ENCODE measurements at regions not wholly inside any gene's neighbourhood (a gene's known extent, or its start where the extent isn't known, plus 50 kb on each side); places are given as distances from the start of the nearest gene placed in this dataset.

GRCh38 chr4:38373375-38373774 lies 290.6 kb upstream of the KLF3 start:
- Histone ChIP-seq H3K4me3 (no peak overlapping the region), H3K27me3 (no peaks in the 10 kb centered on the region), H3K9me3 (no peaks in the 10 kb centered on the region), H3K4me1 (no peaks in the 10 kb centered on the region), H3K27ac (no peak overlapping the region), H3K36me3 (no peaks in the 10 kb centered on the region), H3K9ac (ENCODE audit: low read depth in 2 of 2, low read length in 2 of 2) (no peak overlapping the region)
- no peak for TF ChIP-seq CTCF (IDR thresholded peaks at IDR 0.05)
- intact Hi-C loops (cut with DNase I), result no loop called here
- DNase-seq, result no peak

GRCh38 chr4:38377195-38377594 lies 286.8 kb upstream of the KLF3 start:
- DNase-seq, result no peak
- Histone ChIP-seq H3K27ac (no peak overlapping the region), H3K27me3 (no peaks in the 10 kb centered on the region), H3K4me3 (no peak overlapping the region), H3K36me3 (no peaks in the 10 kb centered on the region), H3K9ac (ENCODE audit: low read depth in 2 of 2, low read length in 2 of 2) (no peak overlapping the region), H3K4me1 (no peaks in the 10 kb centered on the region), H3K9me3 (no peaks in the 10 kb centered on the region)
- intact Hi-C loops (cut with DNase I), result no loop called here
- TF ChIP-seq CTCF (IDR thresholded peaks at IDR 0.05), result no peak

- H3K36me3 ChIP-seq, result no peaks in the 10 kb centered on the region
Observed at GRCh38 chr4:38378478-38378877, 285.5 kb upstream of the KLF3 start.

GRCh38 chr4:38381788-38382187 lies 282.2 kb upstream of the KLF3 start:
- peak; percentile 29 for DNase-seq
- no peak overlapping the region for H3K4me3 ChIP-seq
- no peak overlapping the region for H3K27ac ChIP-seq
- peaks cover 3% of the 10 kb centered on the region for H3K4me1 ChIP-seq
- no peak overlapping the region for H3K9ac ChIP-seq (ENCODE audit: low read depth in 2 of 2, low read length in 2 of 2)
- no peak for TF ChIP-seq CTCF (IDR thresholded peaks at IDR 0.05)
- no peaks in the 10 kb centered on the region for H3K9me3 ChIP-seq
- H3K27me3 ChIP-seq, result no peaks in the 10 kb centered on the region
- no peaks in the 10 kb centered on the region for H3K36me3 ChIP-seq
- intact Hi-C loops (cut with DNase I), result no loop called here

More at GRCh38 chr4:38378478-38378877, 285.5 kb upstream of the KLF3 start:
- intact Hi-C loops (cut with DNase I), result no loop called here
- Histone ChIP-seq H3K9ac (ENCODE audit: low read depth in 2 of 2, low read length in 2 of 2) (no peak overlapping the region), H3K27ac (no peak overlapping the region), H3K27me3 (no peaks in the 10 kb centered on the region), H3K4me3 (no peak overlapping the region), H3K9me3 (no peaks in the 10 kb centered on the region), H3K4me1 (no peaks in the 10 kb centered on the region)
- DNase-seq, result no peak
- no peak for TF ChIP-seq CTCF (IDR thresholded peaks at IDR 0.05)

- Histone ChIP-seq H3K4me1 (peaks cover 7% of the 10 kb centered on the region), H3K27ac (no peak overlapping the region), H3K36me3 (no peaks in the 10 kb centered on the region), H3K9me3 (no peaks in the 10 kb centered on the region), H3K9ac (ENCODE audit: low read depth in 2 of 2, low read length in 2 of 2) (no peak overlapping the region), H3K27me3 (no peaks in the 10 kb centered on the region), H3K4me3 (no peak overlapping the region)
- intact Hi-C loops (cut with DNase I), result no loop called here
- TF ChIP-seq CTCF (IDR thresholded peaks at IDR 0.05), result no peak
- no peak for DNase-seq
Observed at GRCh38 chr4:38382520-38382919, 281.5 kb upstream of the KLF3 start.

GRCh38 chr4:38383646-38384121 lies 280.3 kb upstream of the KLF3 start:
- H3K4me3 ChIP-seq, result no peak overlapping the region
- no peaks in the 10 kb centered on the region for H3K27me3 ChIP-seq
- intact Hi-C loops (cut with DNase I), result no loop called here
- H3K4me1 ChIP-seq, result peaks cover 8% of the 10 kb centered on the region
- H3K36me3 ChIP-seq, result no peaks in the 10 kb centered on the region
- no peak overlapping the region for H3K27ac ChIP-seq
- no peak for DNase-seq
- H3K9me3 ChIP-seq, result no peaks in the 10 kb centered on the region
- no peak overlapping the region for H3K9ac ChIP-seq (ENCODE audit: low read depth in 2 of 2, low read length in 2 of 2)
- TF ChIP-seq CTCF (IDR thresholded peaks at IDR 0.05), result no peak

Measured in colonic mucosa (tissue), 4 donors.